OCI-LY7 (cell line): ENCODE measurements at regions not wholly inside any gene's neighbourhood (a gene's known extent, or its start where the extent isn't known, plus 50 kb on each side); places are given as distances from the start of the nearest gene placed in this dataset.

ENCODE experiments used
- BruUV-seq: library from RNA; stranded (reverse); fragments of 400-500 nt; replicated peaks from 2 replicates; lab custom pipeline; 2021; lab: Mats Ljungman, UMichigan
- CTCF ChIA-PET: fragments of 300-600 bp; sonication (Branson Sonifier 250); formaldehyde crosslinking; loops from one replicate; lab custom pipeline; 2022; ENCODE audit warnings: antibody characterized with exemption; ENCODE audit not compliant: unreplicated experiment; lab: Charles Lee
- POLR2A ChIA-PET: fragments of 300-600 bp; sonication (Branson Sonifier 250); formaldehyde crosslinking; loops from one replicate; lab custom pipeline; 2022; ENCODE audit warnings: antibody characterized with exemption; lab: Charles Lee
- DNase-seq: peaks from one replicate; pipeline ENCODE4 v3.0.0-alpha.2; 2015; ENCODE audit warnings: low spot score
- H2AFZ ChIP-seq: fragments of 200-600 bp; sonication (generic), shearing (Covaris generic); 2 replicates; pipeline ENCODE4 v1.6.1; 2014; ENCODE audit warnings: mild to moderate bottlenecking, antibody characterized with exemption, low read length, moderate library complexity
- H3K27ac ChIP-seq: fragments of 200-600 bp; sonication (generic); 2 replicates; pipeline ENCODE4 v1.5.1; 2014; ENCODE audit warnings: mixed run types, low read depth, mild to moderate bottlenecking, moderate library complexity, low read length, inconsistent platforms; ENCODE audit not compliant: poor library complexity, severe bottlenecking
- H3K36me3 ChIP-seq: fragments of 200-600 bp; sonication (generic); 2 replicates; pipeline ENCODE4 v1.6.1; 2014; ENCODE audit warnings: mild to moderate bottlenecking, antibody characterized with exemption, low read length, moderate library complexity, mixed read lengths; ENCODE audit not compliant: insufficient read depth
- H3K4me1 ChIP-seq: fragments of 200-600 bp; sonication (generic); 2 replicates; pipeline ENCODE4 v1.5.1; 2014; ENCODE audit warnings: mild to moderate bottlenecking, low read length; ENCODE audit not compliant: insufficient read depth, poor library complexity, severe bottlenecking
- H3K4me2 ChIP-seq: fragments of 200-600 bp; sonication (generic); 2 replicates; pipeline ENCODE4 v1.6.1; 2014; ENCODE audit warnings: mild to moderate bottlenecking, low read length
- H3K4me3 ChIP-seq: fragments of 200-600 bp; sonication (generic); 2 replicates; pipeline ENCODE4 v1.5.1; 2014; ENCODE audit warnings: mild to moderate bottlenecking, low read depth, low read length; ENCODE audit not compliant: poor library complexity, severe bottlenecking
- H3K79me2 ChIP-seq: fragments of 200-600 bp; sonication (generic); 2 replicates; pipeline ENCODE4 v1.6.1; 2016; ENCODE audit warnings: low read depth, mild to moderate bottlenecking, low read length, moderate library complexity, mixed read lengths; ENCODE audit not compliant: insufficient read depth
- H3K9me2 ChIP-seq: fragments of 200-600 bp; sonication (generic); 2 replicates; pipeline ENCODE4 v1.6.1; 2016; ENCODE audit warnings: mild to moderate bottlenecking, low read length, mixed read lengths; ENCODE audit not compliant: insufficient read depth
- H3K9me3 ChIP-seq: fragments of 200-600 bp; sonication (generic); 2 replicates; pipeline ENCODE4 v1.6.1; 2014; ENCODE audit warnings: mild to moderate bottlenecking, mixed run types, low read length, mixed read lengths
- H4K20me1 ChIP-seq: fragments of 200-600 bp; sonication (generic); 2 replicates; pipeline ENCODE4 v1.6.1; 2014; ENCODE audit warnings: mild to moderate bottlenecking, antibody characterized with exemption, low read length, moderate library complexity, mixed read lengths; ENCODE audit not compliant: insufficient read depth
- EZH2phosphoT487 ChIP-seq: fragments of 200-600 bp; sonication (generic); IDR thresholded peaks from 2 replicates; pipeline ENCODE4 v1.6.1; 2018; ENCODE audit warnings: low read depth, borderline replicate concordance, mild to moderate bottlenecking, mixed run types, antibody characterized with exemption, low read length, moderate library complexity, mixed read lengths
- intact Hi-C: fragments of 100-400 bp; cut with micrococcal nuclease; formaldehyde crosslinking; loops from one replicate; pipeline ENCODE4 v1.10.0; 2022; ENCODE audit not compliant: unreplicated experiment
- small RNA-seq: library from RNA; depleted of rRNA; stranded (forward); fragments of <200 nt; gene quantifications from one replicate; pipeline ENCODE3, GENCODE V24; 2014
- TF ChIP-seq, protein P1 (sequence below): fragments of 200-600 bp; sonication (generic); conservative IDR thresholded peaks from 2 replicates; pipeline ENCODE4 v1.5.1; 2014; ENCODE audit warnings: mild to moderate bottlenecking, antibody characterized with exemption, low read length, moderate library complexity, mixed read lengths

DNA sequence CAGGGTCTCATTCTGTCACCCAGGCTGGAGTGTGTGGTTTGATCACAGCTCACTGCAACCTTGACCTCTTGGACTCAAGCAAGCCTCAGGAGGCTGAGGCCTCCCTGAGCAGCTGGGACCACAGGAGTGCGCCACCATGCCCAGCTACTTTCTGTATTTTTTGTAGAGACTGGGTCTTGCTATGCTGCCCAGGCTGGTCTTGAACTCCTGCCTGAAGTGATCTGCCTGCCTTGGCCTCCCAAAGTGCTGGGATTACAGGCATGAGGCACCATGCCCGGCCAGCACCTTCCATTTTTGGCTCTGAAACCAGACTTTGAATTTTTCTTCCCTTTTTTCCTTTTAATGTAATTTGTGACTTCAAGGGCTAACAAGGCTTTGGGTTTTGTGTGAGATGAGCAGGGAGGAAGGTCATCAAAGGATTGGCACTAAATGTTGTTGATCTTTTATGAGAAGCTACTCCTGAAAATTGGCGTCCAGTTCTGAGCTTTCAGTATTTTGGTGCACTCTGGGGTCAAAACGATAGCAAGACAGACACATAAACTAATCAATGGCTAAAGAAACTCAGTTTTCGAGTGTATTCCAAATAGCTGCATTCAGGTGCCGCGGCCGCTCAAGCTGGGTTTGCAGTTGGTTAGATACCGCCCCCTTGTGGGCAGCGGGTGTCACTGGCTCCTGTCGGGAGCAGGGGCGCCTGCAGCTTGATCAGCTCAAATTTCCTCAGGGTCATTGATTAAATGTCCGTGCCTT, 51.9 kb upstream of the CLMP start:
- CTCF ChIA-PET = interaction anchor here (0.6 to 2.4 kb wide), 7 partner anchors 12 to 136 kb away, joined by 3 to 7 read pairs (median 3); no protein-coding TSS in a partner anchor
- Histone ChIP-seq H3K36me3 (no peaks in the 10 kb centered on the region), H3K4me3 (no peak overlapping the region), H3K27ac (no peak overlapping the region), H3K79me2 (no peaks in the 10 kb centered on the region), H4K20me1 (no peaks in the 10 kb centered on the region), H2AFZ (peak overlapping the region; percentile 94), H3K9me2 (no peaks in the 10 kb centered on the region), H3K9me3 (no peaks in the 10 kb centered on the region), H3K4me1 (peaks cover 27% of the 10 kb centered on the region), H3K4me2 (peak overlapping the region; percentile 48)
- DNase-seq = peak; percentile 85
- POLR2A ChIA-PET = interaction anchor here (0.7 to 1.2 kb wide), 4 partner anchors 14 to 57 kb away, joined by 3 to 5 read pairs (median 4); no protein-coding TSS in a partner anchor
- no TSS peak for BruUV-seq
- TF ChIP-seq EZH2phosphoT487 = no peak
- TF ChIP-seq, protein P1, sequence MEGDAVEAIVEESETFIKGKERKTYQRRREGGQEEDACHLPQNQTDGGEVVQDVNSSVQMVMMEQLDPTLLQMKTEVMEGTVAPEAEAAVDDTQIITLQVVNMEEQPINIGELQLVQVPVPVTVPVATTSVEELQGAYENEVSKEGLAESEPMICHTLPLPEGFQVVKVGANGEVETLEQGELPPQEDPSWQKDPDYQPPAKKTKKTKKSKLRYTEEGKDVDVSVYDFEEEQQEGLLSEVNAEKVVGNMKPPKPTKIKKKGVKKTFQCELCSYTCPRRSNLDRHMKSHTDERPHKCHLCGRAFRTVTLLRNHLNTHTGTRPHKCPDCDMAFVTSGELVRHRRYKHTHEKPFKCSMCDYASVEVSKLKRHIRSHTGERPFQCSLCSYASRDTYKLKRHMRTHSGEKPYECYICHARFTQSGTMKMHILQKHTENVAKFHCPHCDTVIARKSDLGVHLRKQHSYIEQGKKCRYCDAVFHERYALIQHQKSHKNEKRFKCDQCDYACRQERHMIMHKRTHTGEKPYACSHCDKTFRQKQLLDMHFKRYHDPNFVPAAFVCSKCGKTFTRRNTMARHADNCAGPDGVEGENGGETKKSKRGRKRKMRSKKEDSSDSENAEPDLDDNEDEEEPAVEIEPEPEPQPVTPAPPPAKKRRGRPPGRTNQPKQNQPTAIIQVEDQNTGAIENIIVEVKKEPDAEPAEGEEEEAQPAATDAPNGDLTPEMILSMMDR = peak; percentile 99
- intact Hi-C loops = loop anchor here (1.0 to 5.0 kb wide), 2 partner anchors 136 to 230 kb away; no protein-coding TSS in a partner anchor

DNA sequence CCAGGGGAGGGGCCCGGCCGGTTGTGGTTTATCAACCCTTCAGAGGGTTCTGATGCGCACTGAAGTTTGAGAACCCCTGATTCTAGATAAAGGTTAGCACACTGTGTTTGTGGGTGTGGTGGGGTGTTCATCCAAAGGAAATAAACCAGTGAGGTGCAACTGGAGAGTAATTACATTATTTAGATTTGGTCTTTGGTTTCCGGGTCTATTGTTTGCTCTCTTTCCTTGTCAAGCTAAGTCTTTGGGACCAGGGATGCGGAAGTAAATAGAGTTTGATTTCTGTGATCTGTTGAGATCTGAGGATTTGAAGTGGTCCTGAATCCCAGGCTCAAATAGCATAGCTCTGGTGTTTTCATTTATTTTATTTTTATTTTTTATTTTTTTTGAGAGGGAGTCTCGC, 50.5 kb upstream of the CLMP start:
- intact Hi-C loops = loop anchor here (5.0 kb wide), 1 partner anchor 232 kb away; no protein-coding TSS in a partner anchor
- Histone ChIP-seq H3K9me3 (no peaks in the 10 kb centered on the region), H3K4me1 (peaks cover 18% of the 10 kb centered on the region), H2AFZ (no peak overlapping the region), H3K36me3 (no peaks in the 10 kb centered on the region), H3K9me2 (no peaks in the 10 kb centered on the region), H3K79me2 (no peaks in the 10 kb centered on the region), H3K27ac (no peak overlapping the region), H3K4me3 (no peak overlapping the region), H3K4me2 (no peak overlapping the region), H4K20me1 (no peaks in the 10 kb centered on the region)
- no peak for TF ChIP-seq EZH2phosphoT487
- ChIA-PET POLR2A (no interaction called here), CTCF (interaction anchor here (2.4 kb wide), 1 partner anchor 16 kb away, joined by 5 read pairs; no protein-coding TSS in a partner anchor)
- no TSS peak for BruUV-seq
- no peak for DNase-seq

Small RNAs in the stretch of these regions (small RNA-seq; reads per million reads assigned to genes)
- gene RF00096 = 0.42 reads per million
